ENCODE measurements at regions not wholly inside any gene's neighbourhood (a gene's known extent, or its start where the extent isn't known, plus 50 kb on each side); places are given as distances from the start of the nearest gene placed in this dataset.

DNA sequence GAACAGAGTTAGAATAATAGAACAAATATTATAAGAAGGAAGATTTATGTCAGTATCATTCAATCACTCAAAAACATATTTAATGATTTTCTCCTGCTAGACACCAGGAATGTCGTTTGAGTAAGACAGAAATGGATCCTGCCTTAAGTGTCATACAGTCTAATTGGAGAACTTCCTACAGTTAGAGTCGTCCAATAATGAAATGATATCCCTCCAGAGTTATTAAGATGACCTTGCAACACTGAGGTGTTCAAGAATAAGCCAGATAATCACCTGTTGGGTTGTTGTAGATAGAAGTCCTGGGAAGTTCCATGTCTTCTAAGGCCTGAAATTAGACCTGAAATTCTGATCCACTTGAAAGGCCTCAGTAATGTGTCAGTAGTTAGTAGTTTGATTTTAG is 132.3 kb downstream of the SLC38A4 start:
- peaks cover 6% of the 10 kb centered on the region for H3K9me3 Mint-ChIP-seq (ENCODE audit: unreplicated experiment)
- POLR2A ChIA-PET, result no interaction called here
- BruUV-seq (replicated peaks), result no TSS peak
- no peaks in the 10 kb centered on the region for H3K36me3 Mint-ChIP-seq (ENCODE audit: insufficient read depth, unreplicated experiment)
- Histone ChIP-seq H3K4me1 (no peaks in the 10 kb centered on the region), H3K27me3 (replicated peaks; ENCODE audit: control insufficient read depth, insufficient read depth, low read length) (no peaks in the 10 kb centered on the region), H3K9me3 (no peaks in the 10 kb centered on the region), H3K36me3 (ENCODE audit: control insufficient read depth, insufficient read depth, low read length) (no peaks in the 10 kb centered on the region), H3K4me3 (ENCODE audit: low read depth, low read length) (no peak overlapping the region)
- no peak for DNase-seq
- no peaks in the 10 kb centered on the region for H3K27me3 Mint-ChIP-seq (ENCODE audit: insufficient read depth, unreplicated experiment)
- H3K27ac Mint-ChIP-seq (ENCODE audit: unreplicated experiment), result no peak overlapping the region
- H3K4me3 Mint-ChIP-seq (ENCODE audit: unreplicated experiment), result no peak overlapping the region
- CTCF ChIA-PET, result no interaction called here
- H3K4me1 Mint-ChIP-seq (ENCODE audit: low read depth, unreplicated experiment), result no peaks in the 10 kb centered on the region
- TF ChIP-seq, protein P1, sequence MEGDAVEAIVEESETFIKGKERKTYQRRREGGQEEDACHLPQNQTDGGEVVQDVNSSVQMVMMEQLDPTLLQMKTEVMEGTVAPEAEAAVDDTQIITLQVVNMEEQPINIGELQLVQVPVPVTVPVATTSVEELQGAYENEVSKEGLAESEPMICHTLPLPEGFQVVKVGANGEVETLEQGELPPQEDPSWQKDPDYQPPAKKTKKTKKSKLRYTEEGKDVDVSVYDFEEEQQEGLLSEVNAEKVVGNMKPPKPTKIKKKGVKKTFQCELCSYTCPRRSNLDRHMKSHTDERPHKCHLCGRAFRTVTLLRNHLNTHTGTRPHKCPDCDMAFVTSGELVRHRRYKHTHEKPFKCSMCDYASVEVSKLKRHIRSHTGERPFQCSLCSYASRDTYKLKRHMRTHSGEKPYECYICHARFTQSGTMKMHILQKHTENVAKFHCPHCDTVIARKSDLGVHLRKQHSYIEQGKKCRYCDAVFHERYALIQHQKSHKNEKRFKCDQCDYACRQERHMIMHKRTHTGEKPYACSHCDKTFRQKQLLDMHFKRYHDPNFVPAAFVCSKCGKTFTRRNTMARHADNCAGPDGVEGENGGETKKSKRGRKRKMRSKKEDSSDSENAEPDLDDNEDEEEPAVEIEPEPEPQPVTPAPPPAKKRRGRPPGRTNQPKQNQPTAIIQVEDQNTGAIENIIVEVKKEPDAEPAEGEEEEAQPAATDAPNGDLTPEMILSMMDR (IDR thresholded peaks at IDR 0.05; ENCODE audit: insufficient read depth in 1 of 2, low read depth in 1 of 2, low read length in 1 of 2, severe bottlenecking in 1 of 2, unreplicated experiment in 1 of 2), result no peak
- intact Hi-C loops (cut with micrococcal nuclease; ENCODE audit: unreplicated experiment), result no loop called here

DNA sequence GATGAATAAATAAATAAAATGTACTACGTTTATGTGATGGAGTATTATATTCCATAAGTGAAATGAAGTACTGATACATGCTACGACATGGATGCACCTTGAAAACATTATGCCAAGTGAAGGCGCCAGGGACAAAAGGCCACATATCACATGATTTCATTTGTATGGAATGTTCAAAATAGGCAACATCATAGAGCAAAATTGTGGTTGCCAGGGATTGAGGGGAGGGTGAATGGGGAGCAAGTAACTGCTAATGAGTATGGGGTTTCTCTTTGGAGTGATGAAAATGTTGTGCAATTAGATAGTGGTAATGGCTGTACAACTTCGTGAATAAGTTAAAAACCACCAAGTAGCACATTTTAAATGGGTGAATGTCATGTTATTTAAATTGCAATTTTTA is 132.8 kb downstream of the SLC38A4 start:
- Histone ChIP-seq H3K4me3 (ENCODE audit: low read depth, low read length) (no peak overlapping the region), H3K4me1 (no peaks in the 10 kb centered on the region), H3K36me3 (ENCODE audit: control insufficient read depth, insufficient read depth, low read length) (no peaks in the 10 kb centered on the region), H3K9me3 (no peaks in the 10 kb centered on the region), H3K27me3 (replicated peaks; ENCODE audit: control insufficient read depth, insufficient read depth, low read length) (no peaks in the 10 kb centered on the region)
- DNase-seq, result no peak
- no TSS peak for BruUV-seq (replicated peaks)
- peaks cover 4% of the 10 kb centered on the region for H3K9me3 Mint-ChIP-seq (ENCODE audit: unreplicated experiment)
- H3K27ac Mint-ChIP-seq (ENCODE audit: unreplicated experiment), result no peak overlapping the region
- CTCF ChIA-PET, result no interaction called here
- H3K4me3 Mint-ChIP-seq (ENCODE audit: unreplicated experiment), result no peak overlapping the region
- H3K27me3 Mint-ChIP-seq (ENCODE audit: insufficient read depth, unreplicated experiment), result no peaks in the 10 kb centered on the region
- TF ChIP-seq, protein P1 (IDR thresholded peaks at IDR 0.05; ENCODE audit: insufficient read depth in 1 of 2, low read depth in 1 of 2, low read length in 1 of 2, severe bottlenecking in 1 of 2, unreplicated experiment in 1 of 2), result no peak
- no peaks in the 10 kb centered on the region for H3K36me3 Mint-ChIP-seq (ENCODE audit: insufficient read depth, unreplicated experiment)
- intact Hi-C loops (cut with micrococcal nuclease; ENCODE audit: unreplicated experiment), result no loop called here
- no peaks in the 10 kb centered on the region for H3K4me1 Mint-ChIP-seq (ENCODE audit: low read depth, unreplicated experiment)
- POLR2A ChIA-PET, result no interaction called here

DNA sequence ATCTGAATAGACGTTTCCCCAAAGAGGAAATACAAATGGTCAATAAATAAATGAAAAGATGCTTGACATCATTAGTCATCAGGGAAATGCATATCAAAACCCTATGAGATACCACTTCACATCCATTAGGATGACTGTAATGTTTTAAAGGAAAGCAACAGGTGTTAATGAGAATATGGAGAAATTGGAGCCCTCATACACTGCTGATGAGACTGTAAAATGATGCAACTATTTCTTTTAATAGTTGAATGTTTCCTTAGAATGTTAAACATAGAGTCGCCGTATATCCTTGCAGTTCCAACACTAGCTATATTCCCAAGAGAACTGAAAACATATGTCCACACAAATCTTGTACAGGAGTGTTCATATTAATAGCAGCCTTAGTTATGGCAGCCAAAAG is 133.2 kb downstream of the SLC38A4 start:
- Histone ChIP-seq H3K9me3 (no peaks in the 10 kb centered on the region), H3K27me3 (replicated peaks; ENCODE audit: control insufficient read depth, insufficient read depth, low read length) (no peaks in the 10 kb centered on the region), H3K4me1 (no peaks in the 10 kb centered on the region), H3K36me3 (ENCODE audit: control insufficient read depth, insufficient read depth, low read length) (no peaks in the 10 kb centered on the region), H3K4me3 (ENCODE audit: low read depth, low read length) (no peak overlapping the region)
- Mint-ChIP-seq H3K27me3 (ENCODE audit: insufficient read depth, unreplicated experiment) (no peaks in the 10 kb centered on the region), H3K9me3 (ENCODE audit: unreplicated experiment) (no peaks in the 10 kb centered on the region), H3K27ac (ENCODE audit: unreplicated experiment) (no peak overlapping the region), H3K36me3 (ENCODE audit: insufficient read depth, unreplicated experiment) (no peaks in the 10 kb centered on the region), H3K4me1 (ENCODE audit: low read depth, unreplicated experiment) (no peaks in the 10 kb centered on the region), H3K4me3 (ENCODE audit: unreplicated experiment) (no peak overlapping the region)
- CTCF ChIA-PET, result no interaction called here
- TF ChIP-seq, protein P1 (IDR thresholded peaks at IDR 0.05; ENCODE audit: insufficient read depth in 1 of 2, low read depth in 1 of 2, low read length in 1 of 2, severe bottlenecking in 1 of 2, unreplicated experiment in 1 of 2), result no peak
- POLR2A ChIA-PET, result no interaction called here
- BruUV-seq (replicated peaks), result no TSS peak
- DNase-seq, result no peak
- intact Hi-C loops (cut with micrococcal nuclease; ENCODE audit: unreplicated experiment), result no loop called here
